ENCODE measurements at regions not wholly inside any gene's neighbourhood (a gene's known extent, or its start where the extent isn't known, plus 50 kb on each side); places are given as distances from the start of the nearest gene placed in this dataset.
"Not testable (repeated sequence)": the region's sequence is repeated elsewhere in the genome, so short reads cannot be mapped to it uniquely, and the experiment has no call there.

DNA sequence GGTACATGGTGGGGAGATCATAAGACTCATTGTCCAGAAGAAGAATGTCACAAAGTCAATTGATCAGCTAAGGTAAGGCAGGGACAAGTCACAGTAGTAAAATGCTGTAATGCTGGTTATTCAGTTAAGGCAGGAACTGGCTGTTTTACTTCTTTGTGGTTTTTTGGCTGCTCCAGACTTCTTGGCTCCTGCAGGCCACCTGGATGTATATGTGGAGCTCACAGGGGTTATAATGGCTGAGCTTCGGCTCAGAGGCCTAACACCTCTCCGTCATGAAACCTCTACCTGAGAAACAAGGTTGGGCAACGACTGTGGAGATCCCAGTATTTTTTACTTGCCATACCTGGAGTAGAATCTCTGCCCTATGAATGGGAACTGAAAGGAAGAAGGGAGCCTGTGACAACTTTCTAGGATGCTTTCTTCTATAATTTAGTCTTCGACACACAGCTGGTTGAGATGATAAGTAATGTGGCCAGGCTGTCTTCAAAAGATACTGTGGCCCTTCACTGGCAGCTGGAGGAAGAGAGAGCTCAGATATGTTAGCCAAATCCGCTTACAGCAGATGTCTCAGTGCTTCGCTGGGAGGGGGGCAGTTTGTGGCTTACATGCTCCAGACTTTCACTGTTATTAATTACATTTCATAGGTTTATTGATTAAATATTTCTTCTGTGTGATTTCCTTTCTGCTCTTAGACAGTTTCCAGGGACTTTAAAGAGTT lies 887.8 kb downstream of the IGSF11 start:
- no peak for DNase-seq

DNA sequence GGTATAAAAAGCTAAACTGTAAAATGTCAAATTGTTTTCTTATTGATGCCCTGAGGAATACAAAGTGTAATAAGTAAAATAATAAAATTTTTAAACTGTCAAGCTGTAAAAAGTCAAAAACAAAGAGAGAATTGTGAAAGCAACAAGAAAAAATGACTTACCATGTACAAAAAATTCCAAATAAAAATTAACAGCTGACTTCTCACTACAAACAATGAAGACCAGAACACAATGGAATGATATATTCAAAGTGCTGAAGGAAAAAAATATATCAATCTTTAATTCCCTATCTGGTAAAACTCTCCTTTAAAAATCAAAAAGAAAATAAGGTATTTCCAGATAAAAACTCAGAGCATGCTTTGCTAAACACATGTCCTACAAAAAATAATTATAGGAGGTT lies 883.5 kb downstream of the IGSF11 start:
- no peak for DNase-seq

DNA sequence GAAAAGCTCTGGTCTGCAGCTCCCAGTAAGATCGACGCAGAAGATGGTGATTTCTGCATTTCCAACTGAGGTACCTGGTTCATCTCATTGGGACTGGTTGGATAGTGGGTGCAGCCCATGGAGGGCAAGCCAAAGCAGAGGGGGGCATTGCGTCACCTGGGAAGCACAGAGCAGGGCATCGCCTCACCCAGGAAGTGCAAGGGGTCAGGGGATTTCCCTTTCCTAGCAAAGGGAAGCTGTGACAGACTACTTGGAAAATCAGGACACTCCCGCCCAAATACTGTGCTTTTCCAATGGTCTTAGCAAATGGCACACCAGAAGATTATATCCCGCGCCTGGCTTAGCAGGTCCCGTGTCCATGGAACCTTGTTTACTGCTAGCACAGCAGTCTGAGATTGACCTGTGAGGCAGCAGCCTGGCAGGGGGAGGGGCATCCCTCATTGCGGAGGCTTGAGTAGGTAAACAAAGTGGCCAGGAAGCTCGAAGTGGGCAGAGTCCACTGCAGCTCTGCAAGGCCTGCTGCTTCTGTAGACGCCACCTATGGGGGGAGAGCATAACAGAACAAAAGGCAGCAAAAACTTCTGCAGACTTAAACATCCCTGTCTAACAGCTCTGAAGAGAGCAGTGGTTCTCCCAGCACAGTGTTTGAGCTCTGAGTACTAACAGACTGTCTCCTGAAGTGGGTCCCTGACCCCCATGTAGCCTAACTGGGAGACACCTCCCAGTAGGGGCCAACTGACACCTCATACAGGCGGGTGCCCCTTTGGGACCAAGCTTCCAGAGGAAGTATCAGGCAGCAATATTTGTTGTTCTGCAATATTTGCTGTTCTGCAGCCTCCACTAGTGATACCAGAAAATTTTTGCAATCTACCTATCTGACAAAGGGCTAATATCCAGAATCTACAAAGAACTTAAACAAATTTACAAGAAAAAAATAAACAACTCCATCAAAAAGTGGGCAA lies 871.7 kb downstream of the IGSF11 start:
- not testable (repeated sequence) for DNase-seq

DNA sequence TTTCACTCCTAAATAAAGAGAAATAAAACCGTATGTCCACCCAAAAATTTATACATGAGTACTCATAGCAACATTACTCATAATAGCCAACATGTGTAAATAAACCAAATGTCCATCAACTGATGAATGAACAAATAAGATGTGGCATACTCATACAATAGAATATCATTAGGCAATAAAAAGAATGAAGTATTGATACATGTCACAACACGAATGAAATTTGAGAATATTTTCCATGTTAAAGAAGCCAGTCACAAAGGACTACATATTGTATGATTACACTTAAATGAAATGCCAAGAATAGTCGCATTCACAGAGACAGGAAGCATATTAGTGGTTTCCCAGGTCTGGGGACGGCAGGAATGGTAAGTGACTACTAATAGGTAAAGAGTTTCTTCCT lies 869.2 kb downstream of the IGSF11 start:
- DNase-seq: no peak

DNA sequence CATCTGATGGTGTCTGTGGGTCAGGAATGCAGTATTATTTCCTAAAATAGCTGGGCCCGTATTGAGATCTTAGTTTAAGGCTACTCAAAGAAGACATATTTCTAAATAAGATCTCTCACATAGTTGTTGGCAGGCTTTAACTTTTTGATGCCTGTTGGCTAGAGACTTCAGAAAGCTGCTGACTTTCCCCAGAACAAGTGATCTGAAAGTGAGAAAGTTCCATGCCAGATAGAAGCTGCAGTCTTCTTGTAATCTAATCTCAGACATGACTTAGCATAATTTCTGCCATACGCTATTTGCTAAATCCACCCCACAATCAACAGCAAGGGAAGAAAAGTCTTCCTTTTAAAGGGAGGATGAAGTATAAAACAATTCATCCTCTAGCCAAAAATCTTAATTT lies 867.1 kb downstream of the IGSF11 start:
- no peak for DNase-seq

DNA sequence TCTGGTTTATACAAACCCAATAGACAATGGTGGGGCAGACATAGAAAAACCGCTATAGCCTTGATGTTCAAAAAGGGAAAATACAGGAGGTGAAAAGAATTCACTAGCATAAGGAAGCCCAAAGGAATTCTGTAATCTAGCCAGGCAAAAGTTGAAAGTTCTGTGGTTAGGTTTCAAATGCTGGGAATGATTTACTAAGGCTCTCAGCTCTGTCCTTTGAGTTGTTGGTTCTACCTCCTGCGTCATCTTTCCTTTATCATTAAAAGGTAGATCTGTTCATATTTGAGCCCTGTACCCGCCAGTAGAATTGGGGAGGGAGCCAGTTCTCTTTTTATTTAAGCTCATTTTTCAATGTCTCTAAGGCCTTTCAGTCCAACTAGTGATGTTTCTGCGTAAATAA lies 866.5 kb downstream of the IGSF11 start:
- DNase-seq: no peak

DNA sequence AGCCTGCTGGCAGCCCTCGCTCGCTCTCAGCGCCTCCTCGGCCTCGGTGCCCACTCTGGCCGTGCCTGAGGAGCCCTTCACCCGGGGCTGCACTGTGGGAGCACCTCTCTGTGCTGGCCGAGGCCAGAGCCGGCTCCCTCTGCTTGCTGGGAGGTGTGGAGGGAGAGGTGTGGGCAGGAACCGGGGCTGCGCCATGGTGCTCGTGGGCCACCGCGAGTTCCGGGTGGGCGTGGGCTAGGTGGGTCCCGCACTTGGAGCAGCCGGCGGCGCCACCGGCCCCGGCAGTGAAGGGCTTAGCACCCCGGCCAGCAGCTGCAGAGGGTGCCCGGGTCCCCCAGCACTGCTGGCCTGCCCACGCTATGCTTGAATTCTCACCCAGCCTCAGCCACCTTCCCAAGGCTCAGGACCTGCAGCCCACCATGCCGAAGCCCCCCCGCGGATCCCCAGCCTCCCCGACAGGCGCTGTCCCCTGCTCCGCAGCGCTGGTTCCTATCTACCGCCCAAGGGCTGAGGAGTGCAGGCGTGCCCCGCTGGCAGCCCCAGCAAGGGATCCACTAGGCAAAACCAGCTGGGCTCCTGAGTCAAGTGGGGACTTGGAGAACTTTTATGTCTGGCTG lies 863.3 kb downstream of the IGSF11 start:
- no peak for DNase-seq

DNA sequence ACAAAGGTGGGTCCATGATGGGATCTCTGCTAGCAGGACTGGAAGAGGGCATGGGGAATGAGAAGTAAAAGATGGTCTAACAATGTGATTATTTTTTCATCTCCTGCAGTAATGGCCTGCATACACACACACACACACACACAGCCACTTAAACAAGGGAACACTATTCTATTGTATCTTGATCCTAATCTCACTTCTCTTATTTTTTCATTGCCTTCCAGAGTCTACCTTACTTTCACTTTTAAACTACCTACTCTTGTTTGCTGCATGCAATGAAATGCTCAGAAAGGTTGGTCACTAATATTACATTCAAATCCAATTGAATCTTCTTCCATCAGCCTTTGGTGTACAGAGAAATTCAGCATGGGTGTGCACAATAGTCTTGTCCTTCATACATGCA lies 853.8 kb downstream of the IGSF11 start:
- DNase-seq: no peak

DNA sequence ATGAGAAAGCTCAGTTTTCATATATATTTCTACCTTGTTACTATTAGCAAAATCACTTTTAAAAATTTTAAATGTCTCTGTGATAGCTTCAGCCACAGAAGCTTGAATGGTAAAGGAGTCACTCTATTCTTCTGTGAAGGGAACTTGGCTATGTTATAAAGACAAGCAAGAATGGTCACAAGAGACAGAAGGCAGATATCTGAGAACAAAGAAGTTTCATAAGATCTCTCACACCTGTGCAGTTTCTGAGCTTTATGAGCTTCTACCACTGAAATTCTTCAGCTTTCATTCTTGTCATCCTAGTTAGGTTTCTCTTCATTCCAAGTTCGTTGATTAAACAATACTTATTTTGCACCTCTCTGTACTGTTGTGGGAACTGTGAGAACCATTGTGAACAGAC lies 853.4 kb downstream of the IGSF11 start:
- no peak for DNase-seq

DNA sequence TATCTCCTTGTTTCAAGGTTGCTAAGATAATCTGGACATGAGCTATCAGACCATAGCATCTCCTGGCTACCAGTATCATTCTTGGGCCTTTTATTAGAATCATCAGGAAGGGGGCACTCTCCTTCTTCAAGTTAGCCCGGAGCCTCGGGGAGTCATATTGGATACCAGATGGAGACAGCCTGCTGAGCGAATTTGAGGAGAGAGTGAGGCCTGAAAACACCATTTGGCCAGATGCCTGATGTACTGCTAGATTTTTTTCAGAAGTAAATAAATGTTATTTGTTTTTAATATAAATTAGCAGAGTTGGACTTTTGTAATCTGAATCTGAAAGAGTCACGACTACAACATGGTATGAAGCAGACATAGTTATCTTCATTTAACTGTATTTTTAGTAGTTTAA lies 848.6 kb downstream of the IGSF11 start:
- DNase-seq: peak; percentile 9

DNA sequence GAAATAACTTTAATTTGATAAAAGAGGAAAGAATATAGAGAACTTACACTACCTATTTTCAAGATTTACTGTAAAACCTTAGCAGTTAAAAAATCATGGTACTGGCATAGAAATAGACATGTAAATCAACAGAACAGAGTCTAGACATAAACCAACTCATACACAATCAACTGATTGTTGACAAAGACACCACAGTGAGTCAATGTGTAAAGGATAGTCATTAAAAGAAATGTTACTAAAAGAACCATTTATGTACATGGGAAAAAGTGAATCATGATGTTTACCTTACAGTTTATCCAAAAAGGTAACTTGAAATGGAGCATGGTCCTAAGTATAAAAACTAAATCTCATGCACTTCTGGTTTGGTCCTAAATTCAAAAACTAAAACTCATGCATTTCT lies 847.4 kb downstream of the IGSF11 start:
- DNase-seq: no peak

DNA sequence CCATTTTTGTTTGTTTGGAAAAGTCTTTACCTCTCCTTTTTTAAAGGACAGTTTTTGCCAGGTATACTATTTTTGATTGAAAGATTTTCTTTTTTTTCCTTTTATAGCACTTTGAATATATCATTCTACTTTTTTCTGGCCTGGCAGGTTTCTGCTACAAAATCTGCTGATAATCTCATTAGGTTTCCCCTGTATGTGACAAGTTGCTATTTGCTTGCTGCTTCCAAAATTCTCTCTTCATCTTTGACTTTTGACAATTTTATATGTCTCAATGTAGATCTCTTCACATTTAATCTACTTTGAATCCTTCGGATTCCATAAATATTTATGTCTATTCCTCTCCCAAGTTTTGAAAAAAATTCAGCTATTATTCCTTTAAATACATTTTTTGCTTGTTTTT lies 838.5 kb downstream of the IGSF11 start:
- no peak for DNase-seq

DNA sequence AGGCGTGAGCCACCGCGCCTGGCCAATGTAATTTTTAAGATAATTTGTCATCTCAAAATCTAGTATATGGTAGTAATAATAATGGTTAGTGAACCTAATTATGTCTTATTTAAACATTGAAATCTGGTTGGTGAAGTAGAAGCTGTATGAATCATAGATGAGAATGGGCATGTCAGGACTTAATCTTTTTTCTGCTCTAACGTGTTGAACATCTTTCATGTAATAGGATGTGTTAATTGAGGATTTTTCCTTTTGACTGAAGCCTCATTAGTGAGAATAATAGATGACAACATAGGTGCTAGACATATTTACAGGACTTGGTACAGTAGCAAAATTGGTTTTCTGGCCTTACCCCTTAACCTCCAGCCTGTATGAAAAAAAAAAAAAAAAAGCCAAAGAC lies 835.6 kb downstream of the IGSF11 start:
- no peak for DNase-seq

DNA sequence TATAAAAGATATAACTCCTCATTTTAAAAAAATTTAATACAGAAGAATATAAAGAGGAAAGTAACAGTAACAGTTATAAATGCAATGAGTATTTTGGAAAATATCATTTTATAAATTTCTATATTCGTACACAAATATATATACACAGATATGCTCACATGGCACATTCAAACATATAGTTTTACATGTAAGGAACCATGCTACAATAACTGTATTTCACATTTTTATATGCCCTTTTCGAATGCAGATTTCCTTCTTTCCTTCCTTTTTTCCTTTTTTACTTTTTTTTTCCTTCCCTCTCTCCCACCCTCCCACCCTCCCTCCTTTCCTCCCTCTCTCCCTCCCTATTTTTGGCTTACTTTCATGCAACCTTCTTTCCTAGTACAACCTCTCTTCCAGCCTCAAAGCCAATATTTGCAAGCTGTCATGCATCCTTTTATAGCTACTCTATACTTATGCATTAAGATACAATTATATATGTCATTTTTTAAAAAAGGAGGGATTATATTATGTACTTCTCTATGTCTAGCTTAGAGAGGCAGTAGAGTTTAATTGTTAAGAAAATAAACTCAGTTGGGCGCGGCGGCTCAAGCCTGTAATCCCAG lies 830.5 kb downstream of the IGSF11 start:
- no peak for DNase-seq

DNA sequence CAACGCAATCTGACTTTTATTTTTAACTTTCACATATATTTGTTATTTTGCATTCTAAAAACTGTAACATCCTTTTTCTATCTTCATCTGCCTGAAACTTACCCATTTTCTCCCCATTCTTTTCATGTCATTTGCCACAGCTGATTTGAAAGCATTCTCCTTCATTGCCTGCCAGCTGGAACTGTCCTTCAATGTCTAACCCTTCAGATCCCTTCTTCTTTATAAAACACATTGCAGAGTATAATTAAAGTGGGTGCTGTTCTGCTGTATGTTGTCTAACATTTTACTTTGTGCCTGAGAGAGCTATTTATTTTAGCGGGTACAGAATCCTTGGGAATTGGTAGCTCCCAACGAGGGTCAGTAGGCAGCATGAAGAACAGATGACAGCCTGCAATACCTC lies 827.4 kb downstream of the IGSF11 start:
- no peak for DNase-seq

DNA sequence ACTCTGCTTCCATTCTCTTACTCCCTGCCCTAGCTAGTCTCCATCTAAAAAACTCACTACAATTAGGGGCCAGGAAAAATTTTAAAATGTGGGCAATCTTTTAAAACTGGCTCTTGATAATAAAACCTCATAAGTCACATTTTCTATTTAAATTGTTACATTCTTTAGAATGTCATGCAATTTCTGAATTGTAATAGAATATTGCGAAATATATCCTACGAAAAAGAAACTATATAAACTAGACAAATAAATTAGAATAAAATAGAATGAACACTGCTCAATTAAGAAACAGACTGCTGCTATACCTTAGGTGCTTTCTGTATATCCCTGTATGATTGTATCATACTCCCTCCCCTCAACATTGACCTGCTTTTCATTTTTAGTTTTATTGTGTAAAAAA lies 826.0 kb downstream of the IGSF11 start:
- no peak for DNase-seq

DNA sequence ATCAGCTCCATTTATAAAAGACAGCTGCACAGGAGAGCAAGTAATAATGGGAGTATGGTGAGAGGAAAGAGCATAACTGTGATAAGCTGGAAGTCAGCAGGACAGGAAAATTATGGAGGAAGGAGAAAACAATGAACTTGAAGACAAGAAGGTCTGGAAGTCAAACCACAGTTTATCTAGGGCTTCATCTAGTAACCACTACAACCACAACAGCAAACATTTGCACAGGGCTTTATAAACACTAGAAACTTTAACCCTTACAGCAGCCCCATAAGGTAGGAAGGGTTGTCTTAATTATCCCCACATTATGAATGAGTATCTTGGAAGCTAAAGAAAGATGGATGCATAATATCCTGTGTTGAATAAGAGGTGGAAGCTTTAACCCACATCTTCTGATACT lies 820.8 kb downstream of the IGSF11 start:
- DNase-seq: no peak

DNA sequence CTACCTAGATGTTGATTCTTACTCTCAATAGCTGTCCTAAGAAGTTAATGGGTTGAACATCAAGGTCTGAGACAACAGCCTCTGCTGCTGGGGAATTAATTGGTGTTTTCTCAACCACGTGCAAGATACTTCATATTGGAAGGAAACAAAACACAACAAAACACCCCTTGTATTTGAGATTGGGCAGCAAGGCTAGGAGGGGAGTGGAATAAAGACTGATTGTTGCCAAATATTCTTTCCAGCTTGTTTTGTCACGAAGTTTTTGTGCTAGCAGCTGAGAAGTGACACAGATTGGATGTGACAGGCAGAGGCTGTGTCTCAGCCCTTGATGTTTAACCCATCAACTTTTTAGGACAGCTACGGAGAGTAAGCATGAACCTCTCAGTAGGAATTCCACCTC lies 808.4 kb downstream of the IGSF11 start:
- no peak for DNase-seq

DNA sequence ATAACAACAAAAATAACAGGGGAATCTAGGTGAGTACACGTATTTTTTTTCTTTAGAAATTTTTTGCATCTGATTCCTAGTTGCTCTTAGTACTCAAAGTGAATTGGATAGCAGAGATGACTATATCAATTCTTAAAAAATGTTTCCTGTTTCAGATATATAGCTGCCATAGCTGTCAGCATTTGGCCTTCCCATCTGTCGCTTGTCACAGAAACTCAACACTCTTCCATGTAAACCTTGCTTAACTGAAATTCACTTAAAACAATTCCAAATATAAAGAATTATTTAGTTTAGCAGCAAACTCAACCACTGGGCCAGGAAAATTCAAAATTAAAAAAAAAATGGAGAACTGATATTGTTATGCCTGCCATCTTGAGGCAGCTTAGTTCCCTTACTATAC lies 807.5 kb downstream of the IGSF11 start:
- DNase-seq: no peak

DNA sequence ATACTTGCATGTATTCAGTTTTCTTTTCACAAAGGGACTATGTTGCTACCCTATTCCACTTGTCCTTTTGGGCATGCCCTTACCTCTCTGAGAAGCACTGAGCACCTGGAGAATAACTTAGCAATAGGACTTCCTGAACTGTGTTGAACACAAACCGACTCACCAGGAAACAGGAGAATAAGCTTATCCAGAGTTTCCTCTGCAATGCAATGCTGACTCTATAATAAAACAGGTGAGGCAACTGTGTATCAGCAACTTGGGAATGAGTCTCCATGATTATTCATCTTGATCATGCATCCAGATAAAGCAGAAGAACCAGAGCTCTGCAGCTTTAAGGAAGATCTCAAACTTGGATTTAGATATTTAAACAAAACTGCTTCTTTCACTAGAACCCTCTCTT lies 806.5 kb downstream of the IGSF11 start:
- DNase-seq: no peak

DNA sequence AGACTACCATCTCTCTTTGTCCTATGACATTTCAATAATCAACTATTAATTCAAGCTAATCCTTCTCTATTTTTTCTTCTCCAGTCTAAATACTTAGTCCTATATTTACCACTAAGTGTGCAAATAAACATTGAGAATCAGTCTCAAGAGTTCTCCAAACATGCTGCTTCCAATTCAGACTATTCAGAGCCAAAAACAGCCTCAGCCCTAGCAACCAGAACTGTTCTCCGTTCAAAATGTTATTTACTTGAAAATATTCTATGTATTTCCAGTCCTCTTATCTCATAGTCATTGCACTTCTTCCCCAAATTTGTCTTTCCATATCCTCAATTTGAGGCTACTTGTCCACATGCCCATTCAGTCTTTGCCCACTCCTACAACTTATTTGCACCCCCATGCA lies 805.5 kb downstream of the IGSF11 start:
- no peak for DNase-seq

DNA sequence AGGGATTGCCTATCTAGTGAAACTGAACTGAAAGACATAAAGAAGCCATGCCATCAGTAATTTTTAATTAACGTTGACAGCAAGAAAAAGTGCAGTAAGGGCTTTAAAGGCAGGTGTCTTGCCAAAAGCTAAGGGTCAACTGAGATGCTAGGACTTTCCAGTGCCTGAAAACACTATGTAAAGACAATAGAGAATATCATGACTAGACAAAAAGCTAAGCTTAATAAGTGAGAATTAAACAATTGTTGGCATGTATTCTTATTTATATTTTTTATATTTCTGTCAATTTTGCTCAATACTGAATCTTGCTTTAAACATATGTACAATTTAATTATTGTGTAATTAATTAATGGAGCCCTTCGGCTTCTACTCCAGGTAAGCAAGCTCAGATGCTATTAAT lies 803.1 kb downstream of the IGSF11 start:
- no peak for DNase-seq

DNA sequence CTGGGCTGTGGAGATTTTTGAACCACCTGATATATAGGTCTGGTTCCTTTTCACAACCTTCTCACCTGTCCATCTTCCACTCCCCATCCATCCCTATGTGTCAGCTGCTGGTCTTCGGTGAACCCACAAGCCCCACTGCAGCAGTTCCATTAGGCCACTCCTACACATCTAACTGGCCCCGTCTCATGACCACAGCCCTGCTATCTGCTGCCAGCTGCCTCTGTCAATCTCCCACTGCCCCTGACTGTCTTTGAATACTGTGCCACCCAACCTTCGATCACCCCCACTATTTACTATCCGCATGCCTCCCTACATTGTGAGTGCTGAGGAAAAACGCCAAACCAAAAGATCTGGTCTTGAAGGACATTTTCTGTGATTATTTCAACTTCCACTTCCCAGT lies 795.4 kb downstream of the IGSF11 start:
- no peak for DNase-seq

DNA sequence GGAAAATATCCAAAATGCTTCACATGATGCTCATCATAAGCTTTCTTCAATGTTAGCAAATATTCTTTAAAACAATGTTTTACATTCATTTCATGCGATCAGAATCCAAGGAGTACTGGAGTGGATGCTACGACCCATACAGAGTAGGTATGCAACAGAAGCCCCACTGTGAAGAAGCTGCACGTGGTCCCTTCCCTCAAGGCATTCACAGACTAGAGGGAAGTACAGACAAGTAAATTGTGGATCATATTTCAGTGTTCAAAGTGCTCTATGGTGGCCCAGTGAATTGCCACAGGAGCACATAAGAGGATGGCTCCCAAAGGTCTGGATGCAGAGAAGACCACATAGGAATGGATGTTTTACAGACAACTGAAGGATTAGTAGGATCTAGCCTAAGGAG lies 789.9 kb downstream of the IGSF11 start:
- no peak for DNase-seq
